COR-L47 (cell line): ENCODE measurements at regions not wholly inside any gene's neighbourhood (a gene's known extent, or its start where the extent isn't known, plus 50 kb on each side); places are given as distances from the start of the nearest gene placed in this dataset.
"Not testable (repeated sequence)": the region's sequence is repeated elsewhere in the genome, so short reads cannot be mapped to it uniquely, and the experiment has no call there.

Experiments
- DNase-seq: peaks from one replicate; lab custom pipeline; 2025; lab: John Stamatoyannopoulos, UW

- DNase-seq = no peak
Measured at GRCh38 chr20:51958099-51959065, 156.1 kb upstream of the SALL4 start.

GRCh38 chr20:51955756-51956155, 153.4 kb upstream of the SALL4 start:
- DNase-seq = no peak

GRCh38 chr20:51953731-51954340, 151.5 kb upstream of the SALL4 start:
- DNase-seq = no peak

GRCh38 chr20:51950926-51951325, 148.6 kb upstream of the SALL4 start:
- DNase-seq = no peak

- no peak for DNase-seq
Measured at GRCh38 chr20:51946586-51946985, 144.3 kb upstream of the SALL4 start.

GRCh38 chr20:51945881-51946280, 143.6 kb upstream of the SALL4 start:
- no peak for DNase-seq

GRCh38 chr20:51945177-51945576, 142.9 kb upstream of the SALL4 start:
- no peak for DNase-seq

GRCh38 chr20:51943761-51944160, 141.4 kb upstream of the SALL4 start:
- no peak for DNase-seq

- DNase-seq = not testable (repeated sequence)
Measured at GRCh38 chr20:51943326-51943725, 141.0 kb upstream of the SALL4 start.

- no peak for DNase-seq
Measured at GRCh38 chr20:51941503-51941902, 139.2 kb upstream of the SALL4 start.

GRCh38 chr20:51939259-51939585, 136.9 kb upstream of the SALL4 start:
- no peak for DNase-seq

GRCh38 chr20:51938559-51939258, 136.4 kb upstream of the SALL4 start:
- DNase-seq = no peak

- DNase-seq = no peak
Measured at GRCh38 chr20:51937779-51938178, 135.5 kb upstream of the SALL4 start.

GRCh38 chr20:51936377-51936776, 134.1 kb upstream of the SALL4 start:
- no peak for DNase-seq

- no peak for DNase-seq
Measured at GRCh38 chr20:51935003-51935358, 132.7 kb upstream of the SALL4 start.

- no peak for DNase-seq
Measured at GRCh38 chr20:51934301-51935002, 132.1 kb upstream of the SALL4 start.

- DNase-seq = no peak
Measured at GRCh38 chr20:51931371-51931781, 129.1 kb upstream of the SALL4 start.

- DNase-seq = no peak
Measured at GRCh38 chr20:51930775-51931174, 128.5 kb upstream of the SALL4 start.

GRCh38 chr20:51928931-51929330, 126.6 kb upstream of the SALL4 start:
- no peak for DNase-seq

- not testable (repeated sequence) for DNase-seq
Measured at GRCh38 chr20:51927970-51928369, 125.6 kb upstream of the SALL4 start.

GRCh38 chr20:51926670-51927305, 124.5 kb upstream of the SALL4 start:
- DNase-seq = no peak

GRCh38 chr20:51924509-51924908, 122.2 kb upstream of the SALL4 start:
- no peak for DNase-seq
